HG03025 (cell line): ENCODE measurements at regions not wholly inside any gene's neighbourhood (a gene's known extent, or its start where the extent isn't known, plus 50 kb on each side); places are given as distances from the start of the nearest gene placed in this dataset.

Source experiments
- ATAC-seq: cut with Tn5 transposase; IDR thresholded peaks from one replicate; pipeline ENCODE4 v1.9.1; 2021; ENCODE audit warnings: mild to moderate bottlenecking, moderate library complexity; ENCODE audit not compliant: unreplicated experiment, low FRiP score

- no peak for ATAC-seq
These were observed 182.5 kb upstream of the JARID2 start for GRCh38 chr6:15063253-15063853.

- ATAC-seq, result no peak
These were observed 180.4 kb upstream of the JARID2 start for GRCh38 chr6:15065261-15065989.

DNA sequence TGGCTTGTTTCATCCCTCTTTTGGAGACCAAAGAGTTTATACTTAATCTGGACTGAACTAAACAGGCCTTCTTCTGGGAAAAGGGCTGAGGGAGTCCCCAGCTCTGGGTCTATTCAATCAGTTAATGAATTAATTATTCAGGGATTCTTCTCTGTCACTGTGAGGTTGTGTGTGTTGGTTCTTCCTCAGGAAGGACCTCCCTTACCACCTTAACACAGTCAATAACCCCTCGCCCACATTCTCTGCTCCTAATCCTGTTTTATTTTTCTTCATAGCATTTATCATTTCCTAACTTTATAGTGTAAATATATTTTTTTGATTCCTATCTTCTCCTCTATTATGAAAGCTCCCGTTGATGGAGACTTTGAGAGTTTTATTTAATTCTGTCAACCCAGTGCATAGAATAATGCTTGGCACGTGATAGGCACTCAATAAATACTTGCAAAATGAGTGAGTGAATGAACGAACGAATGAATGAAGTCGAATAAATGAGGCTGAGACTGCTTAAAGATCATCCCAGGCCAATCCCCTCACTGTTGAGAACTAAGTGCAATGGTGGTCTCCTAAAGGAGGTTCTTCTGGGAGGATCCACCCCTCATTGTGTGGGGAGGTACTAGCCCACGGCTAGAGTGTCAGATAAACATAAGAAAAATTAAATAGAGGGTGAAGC, 179.6 kb upstream of the JARID2 start:
- no peak for ATAC-seq

GRCh38 chr6:15073344-15073789, 172.5 kb upstream of the JARID2 start:
- no peak for ATAC-seq

- ATAC-seq, result no peak
These were observed 171.9 kb upstream of the JARID2 start for GRCh38 chr6:15073883-15074465.

DNA sequence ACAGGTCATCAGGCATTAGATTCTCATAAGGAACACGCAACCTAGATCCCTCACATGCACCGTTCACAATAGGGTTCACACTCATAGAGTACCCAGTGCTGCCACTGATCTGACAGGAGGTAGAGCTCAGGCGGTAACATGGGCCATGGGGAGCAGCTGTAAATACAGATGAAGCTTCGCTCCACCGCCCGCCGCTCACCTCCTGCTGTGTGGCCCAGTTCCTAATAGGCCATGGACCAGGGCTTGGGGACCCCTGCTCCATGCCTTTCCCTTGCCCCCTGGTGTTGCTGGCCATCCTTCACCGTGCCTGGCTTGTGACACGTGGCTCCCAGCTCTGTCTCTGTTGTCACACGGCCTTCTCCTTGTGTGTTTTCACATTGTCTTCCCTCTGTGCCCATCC, 171.1 kb upstream of the JARID2 start:
- no peak for ATAC-seq

GRCh38 chr6:15076565-15076964, 169.3 kb upstream of the JARID2 start:
- ATAC-seq, result no peak

DNA sequence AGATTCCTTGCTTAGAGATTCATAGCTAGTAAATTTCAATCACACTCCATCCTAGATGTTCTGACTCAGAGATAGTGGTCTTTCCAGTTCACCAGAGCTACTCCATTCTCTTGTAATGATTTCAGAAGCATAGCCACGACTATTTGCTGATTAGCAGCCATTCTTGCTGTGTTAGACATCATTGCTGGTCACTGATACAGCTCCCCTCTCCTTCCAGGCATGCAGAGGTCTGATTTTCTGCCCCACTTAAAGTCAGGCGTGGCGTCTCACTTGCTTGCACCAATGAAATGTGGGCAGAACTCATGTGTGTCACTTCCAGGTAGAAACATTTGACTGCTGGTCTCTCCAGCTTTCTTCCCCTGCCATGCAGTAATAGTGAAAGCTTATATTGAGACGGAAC, 168.9 kb upstream of the JARID2 start:
- no peak for ATAC-seq

DNA sequence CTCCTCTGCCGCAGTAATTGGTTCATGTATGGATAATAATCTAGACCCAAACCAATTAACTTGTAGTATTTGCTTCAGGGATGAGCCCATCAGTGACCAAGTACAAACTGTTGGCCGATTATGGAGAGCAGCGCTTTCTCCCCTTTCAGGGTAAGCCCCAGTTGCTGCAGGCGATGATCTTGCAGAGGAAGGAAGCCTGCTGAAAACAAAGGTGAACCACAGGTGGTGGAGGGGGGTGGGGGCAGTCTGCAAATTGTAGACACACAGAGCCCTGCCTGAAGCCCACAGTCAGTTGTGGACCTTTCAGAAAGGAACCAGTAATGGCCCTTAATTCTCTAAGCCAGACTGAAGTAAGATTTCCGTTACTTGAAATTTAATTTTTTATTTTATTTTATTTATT, 167.9 kb upstream of the JARID2 start:
- ATAC-seq, result no peak

- no peak for ATAC-seq
These were observed 166.5 kb upstream of the JARID2 start for GRCh38 chr6:15079288-15079817.

DNA sequence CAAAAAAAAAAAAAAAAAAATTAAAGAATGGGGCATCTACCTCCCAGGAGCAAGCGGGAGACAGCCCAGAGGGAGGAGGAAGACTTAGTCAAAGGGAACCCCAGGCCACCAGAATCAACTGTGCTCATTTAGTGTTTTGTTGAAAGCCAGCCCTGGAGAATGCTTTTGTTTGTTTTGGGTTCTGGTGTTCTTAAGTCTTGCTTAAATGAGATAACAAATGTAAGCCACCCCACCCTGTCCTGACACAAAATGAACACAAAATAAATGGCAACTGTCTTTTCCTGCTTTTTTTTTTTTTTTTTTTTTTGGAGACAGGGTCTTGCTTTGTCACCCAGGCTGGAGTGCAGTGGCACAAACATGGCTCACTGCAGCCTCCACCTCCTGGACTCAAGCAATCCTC, 165.0 kb upstream of the JARID2 start:
- ATAC-seq, result no peak

DNA sequence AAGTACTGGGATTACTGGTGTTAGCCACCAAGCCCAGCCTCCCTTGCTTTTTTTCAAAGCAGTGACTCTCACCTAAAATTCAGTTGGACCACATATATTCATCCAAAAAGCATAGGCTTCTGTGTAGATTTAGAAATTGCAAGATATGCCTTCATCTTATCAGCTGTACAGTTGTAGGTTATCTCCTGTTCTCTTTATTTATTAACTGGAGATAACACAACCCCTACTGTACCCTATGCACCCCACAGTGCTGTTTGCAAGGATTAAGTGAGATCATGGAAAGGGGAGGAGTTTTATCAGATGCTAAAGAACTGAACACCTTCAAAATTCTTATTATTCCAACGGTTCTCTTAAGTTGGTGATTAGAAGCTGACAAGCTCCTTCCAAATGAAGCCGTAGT, 164.4 kb upstream of the JARID2 start:
- no peak for ATAC-seq

- ATAC-seq, result no peak
These were observed 163.2 kb upstream of the JARID2 start for GRCh38 chr6:15082708-15083107.

GRCh38 chr6:15086348-15087158, 159.3 kb upstream of the JARID2 start:
- ATAC-seq, result no peak

DNA sequence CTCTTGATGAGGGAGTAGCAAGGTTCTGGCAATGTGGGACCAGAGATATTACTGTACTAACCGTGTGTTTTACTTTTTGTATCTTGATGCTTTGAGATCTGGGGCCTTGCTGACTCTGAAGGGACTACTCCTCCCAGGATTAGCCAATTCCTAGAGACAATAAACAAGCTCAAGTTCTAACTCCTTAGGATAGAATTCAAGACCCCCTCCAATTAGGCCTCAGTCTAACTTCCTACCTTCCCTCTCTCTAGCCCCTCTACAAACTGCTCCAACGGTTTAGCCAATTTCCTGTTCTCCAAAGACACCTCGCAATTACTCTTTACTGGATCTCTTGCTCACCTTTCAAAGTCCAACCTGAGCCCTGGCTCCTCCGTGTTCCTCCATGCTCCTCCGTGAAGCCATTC, 158.7 kb upstream of the JARID2 start:
- ATAC-seq, result no peak

- ATAC-seq, result no peak
These were observed 156.8 kb upstream of the JARID2 start for GRCh38 chr6:15088904-15089568.

- no peak for ATAC-seq
These were observed 156.2 kb upstream of the JARID2 start for GRCh38 chr6:15089569-15090144.

GRCh38 chr6:15090145-15090579, 155.7 kb upstream of the JARID2 start:
- no peak for ATAC-seq

GRCh38 chr6:15090745-15091384, 155.0 kb upstream of the JARID2 start:
- ATAC-seq, result no peak
